Superior temporal gyrus (tissue), 1 donor: ENCODE measurements at regions not wholly inside any gene's neighbourhood (a gene's known extent, or its start where the extent isn't known, plus 50 kb on each side); places are given as distances from the start of the nearest gene placed in this dataset.

ENCODE experiments used
- DNase-seq: peaks from one replicate; pipeline ENCODE4 v3.0.0-alpha.2; 2016; ENCODE audit errors: extremely low spot score

DNA sequence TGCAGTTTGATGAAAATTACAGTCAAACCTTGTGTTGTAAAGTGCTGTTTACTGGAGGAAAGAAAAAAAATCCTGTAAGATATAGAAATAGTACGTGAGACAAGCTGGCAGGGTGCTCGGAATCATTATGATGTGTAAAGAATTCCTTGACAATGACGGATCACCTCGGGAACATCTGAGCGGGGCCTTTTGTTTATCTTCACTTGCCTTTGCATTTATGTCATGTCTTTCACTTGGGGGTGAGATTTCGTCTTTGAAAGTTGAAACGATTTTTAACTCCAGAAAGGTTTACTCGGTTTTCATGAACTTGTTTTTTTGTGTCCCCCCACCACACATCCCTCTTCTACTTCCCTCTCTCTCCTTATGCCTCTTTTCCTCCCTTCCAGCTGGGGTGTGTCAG, 128.3 kb upstream of the VEPH1 start:
- no peak for DNase-seq

DNA sequence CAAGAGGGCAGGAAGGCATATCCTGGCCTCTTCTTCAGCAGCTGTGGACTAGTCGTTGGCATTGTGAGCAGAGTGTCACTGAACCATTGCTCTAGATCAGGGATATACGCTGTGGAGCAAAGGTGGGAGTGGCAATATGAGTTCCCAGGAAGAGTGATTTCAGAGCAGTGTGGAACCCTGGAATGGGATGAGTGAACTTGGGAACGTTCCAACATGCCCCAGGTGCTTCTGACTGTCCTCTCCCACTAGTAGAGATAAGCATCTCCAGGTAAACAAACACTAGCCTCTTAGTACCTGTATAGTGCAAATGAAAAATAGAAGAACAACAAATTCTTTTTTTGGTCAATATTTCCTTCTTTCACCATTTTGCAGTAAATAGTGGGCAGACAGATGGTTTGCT, 123.6 kb upstream of the VEPH1 start:
- no peak for DNase-seq

DNA sequence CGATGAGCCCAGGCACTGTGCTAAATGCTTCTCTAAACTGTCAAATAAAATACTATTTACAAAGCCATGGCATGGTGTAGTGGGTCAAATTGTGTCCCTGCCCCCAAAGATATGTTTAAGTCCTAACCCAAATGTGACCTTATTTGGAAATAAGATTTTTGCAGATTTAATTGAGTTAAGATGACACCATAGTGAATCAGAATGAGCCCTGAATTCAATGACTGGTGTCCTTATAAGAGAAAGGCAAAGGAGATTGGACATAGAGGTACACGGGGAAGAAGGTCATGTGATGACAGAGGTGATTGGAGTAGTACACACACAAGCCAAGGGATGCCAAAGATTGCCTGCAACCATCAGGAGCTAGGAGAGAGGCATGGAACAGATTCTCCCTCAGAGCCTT, 121.6 kb upstream of the VEPH1 start:
- no peak for DNase-seq

DNA sequence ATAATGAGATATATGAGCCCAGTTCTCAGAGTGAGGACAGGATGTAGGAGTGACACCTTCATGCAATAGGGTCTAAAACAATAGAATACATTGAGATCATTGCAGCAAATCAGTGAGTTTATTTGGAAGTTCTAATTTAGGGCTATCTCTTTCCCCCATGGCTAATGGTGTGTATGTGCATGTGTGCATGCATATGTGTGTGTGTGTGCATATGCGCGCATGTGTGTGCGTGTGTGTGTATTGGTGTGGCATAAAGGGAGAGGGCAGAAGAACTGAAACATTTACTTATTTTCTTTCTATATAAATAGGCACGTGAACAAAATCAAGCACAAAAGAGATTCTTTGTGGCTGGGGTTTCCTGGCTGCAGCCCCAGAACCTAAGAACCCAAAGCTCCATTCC, 115.7 kb upstream of the VEPH1 start:
- DNase-seq: no peak

DNA sequence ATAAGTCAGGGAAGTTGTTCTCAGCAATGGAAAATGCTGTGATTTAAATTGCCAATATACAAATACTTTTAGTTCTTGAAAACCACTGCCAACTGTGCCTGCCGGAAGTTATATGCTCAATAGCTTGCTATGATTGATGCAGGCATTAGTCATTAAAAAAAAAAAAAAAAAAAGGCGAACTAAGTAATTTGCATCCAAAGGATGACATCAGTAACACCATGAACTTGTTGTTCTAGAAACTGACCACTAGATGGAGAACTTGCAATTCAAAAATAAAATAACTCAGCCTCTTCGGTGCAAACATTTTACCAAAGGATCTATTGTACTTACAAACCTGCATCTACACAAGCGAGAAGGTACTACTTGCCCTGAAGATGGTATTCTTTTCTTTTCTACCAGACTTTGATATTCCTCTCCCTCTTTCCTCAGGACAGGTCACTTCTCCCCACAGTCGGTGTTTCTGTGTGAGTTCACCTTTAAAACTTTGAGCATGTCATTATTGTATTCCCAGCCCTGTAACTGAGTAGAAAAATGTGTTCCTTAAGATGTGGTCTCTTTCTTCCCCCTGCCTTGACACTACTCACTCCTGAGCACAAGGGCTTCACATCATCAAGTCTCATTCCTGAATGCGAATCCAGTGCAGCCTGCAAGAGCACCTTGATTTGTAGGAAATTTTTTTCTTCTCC, 115.0 kb upstream of the VEPH1 start:
- peak; percentile 88 for DNase-seq

DNA sequence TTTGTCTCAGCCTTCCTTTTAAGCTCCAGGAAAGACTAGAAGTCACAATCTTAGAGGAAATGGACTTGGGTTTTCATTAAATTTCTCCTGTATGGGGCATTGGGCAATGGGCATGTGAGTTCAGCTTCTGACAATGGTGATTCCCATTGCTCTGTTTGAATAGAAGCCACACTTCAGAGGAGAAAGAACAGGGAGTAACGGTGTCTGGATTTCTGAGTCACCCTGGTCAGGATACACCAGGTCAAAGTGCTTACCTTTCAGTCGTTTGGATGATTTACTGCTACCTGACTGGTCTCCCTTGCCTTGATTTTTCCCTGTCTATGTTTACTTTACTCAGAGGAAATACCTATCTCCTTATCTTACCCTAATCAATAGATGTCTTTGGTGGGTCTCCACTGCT, 111.7 kb upstream of the VEPH1 start:
- no peak for DNase-seq

DNA sequence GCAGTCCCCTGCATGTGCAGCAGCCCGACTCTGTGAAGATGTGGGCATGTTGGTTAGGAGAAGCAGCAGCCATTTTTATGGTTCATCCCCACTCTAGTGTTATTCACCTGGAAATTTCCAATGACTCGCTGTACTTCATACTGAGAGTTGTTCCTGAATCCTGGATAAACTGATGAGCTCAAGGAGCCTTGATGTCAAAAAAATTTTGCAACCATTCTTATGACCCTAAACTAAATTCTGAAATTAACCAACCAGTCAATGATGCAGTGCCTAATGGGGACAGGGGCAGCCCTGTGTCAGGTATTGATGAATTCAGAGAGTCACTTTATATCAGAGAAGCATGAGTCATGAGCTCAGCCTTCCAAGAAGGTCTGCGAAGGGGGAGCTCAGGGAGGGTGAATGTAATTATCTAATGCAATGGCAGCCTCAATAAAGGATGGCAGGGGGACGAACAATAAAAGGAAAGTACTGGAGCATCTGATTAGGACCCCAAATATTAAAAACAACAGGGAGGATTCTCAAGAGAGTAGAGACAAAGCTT, 108.4 kb upstream of the VEPH1 start:
- DNase-seq: no peak

DNA sequence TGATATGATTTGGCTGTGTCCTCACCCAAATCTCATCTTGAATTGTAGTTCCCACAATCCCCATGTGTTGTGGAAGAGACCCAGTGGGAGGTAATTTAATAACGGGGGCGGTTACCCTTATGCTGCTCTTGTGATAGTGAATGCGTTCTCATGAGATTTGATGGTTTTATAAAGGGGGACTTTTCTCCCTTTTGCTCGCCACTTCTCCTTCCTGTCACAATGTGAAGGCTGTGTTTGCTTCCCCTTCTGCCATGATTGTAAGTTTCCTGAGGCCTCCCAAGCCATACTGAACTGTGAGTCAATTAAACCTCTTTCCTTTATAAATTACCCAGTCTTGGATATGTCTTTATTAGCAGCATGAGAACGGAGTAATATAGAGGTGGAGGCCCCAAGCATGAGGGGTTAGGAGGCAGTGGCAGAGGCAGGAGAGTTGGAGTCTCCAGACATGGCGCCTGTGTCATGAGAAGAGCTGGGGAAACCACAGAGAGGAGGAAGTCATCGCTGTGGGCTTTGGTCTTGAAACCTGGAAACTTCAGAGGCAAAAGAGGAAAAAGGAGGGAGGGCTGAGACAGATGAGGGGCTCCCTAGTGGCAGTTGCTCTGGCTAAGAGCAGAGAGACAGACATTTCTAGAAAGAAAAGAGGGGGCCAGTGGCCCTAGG, 107.8 kb upstream of the VEPH1 start:
- no peak for DNase-seq

DNA sequence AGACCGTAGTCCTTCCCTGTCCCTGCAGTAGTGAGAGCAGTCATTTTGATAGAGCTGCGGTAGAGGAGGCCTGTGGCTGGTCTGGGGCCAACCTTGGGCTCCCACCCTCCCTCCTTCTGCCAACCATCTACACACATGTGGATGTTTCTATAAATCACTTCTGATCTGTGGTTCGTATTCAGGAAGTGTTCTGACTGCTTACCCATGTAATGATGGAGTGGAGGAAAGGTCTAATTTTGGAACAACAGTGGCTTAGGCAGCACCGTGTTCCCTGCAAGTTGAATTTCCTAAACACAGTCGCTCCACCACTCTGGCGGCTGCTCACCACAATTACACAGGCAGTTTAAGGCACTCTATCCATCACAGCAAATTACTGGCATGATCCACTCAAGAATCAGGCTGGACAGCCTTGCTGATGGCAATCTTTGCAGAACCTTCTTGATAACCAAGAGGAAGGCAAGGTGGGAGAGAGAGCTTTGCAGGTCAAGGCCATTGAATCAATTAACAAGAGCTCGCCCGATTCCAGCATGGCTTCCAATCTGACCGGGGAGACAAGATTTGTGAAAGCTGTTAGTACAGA, 104.7 kb upstream of the VEPH1 start:
- DNase-seq: no peak

DNA sequence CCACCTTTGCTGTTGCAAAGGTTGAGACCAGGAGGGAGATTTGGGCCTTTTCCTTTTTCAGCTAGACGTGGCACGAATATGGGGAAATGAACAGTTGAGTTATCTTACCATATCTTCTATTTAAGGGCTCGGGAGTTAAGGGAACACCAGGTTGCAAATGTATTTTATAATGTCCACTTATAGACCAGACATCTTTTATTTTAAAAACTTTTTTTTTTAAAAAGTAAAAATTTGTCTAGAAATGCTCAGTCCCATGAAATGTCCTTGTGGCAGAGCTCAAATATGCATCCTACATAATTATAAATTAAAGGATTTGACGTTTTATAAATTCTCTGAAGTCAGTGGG, 103.6 kb upstream of the VEPH1 start:
- no peak for DNase-seq

DNA sequence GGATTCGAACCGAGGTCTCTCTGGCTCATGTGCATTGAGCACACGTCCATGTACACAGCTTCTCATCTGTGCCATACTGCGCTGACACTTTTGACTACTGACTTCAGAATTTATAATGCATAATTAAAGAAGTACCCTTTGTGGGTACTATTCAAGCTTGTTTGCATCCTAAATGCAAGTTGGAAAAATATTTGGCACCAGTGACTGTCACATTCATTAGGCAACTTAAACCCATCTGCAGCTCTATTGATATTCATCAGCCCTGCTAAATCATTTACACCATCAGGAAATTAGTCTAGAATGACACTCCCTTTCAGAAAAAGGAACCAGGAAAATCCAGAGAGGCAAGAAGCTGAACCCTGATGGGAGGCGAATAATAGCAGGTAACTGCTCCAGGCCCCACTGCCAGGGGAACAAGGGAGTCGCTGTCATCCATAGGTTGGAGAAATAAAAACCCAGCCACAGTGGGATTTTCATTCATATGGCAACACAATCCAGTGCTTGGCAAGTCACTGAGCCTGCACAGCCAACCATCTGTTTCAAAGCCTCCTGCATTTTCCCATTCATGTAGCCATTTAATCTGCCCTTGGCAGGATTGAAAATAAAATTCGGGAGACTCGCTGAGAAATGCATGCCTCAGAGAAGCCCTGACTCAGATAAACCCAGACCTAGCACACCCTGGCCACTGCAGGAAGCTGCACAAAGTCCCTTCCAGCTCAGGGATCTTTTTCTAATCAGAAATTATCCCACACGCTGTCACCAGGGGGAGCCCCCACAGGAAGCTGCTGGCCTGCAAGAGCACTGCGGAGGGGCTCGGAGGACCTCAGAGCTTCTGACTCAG, 103.0 kb upstream of the VEPH1 start:
- peak; percentile 73 for DNase-seq

DNA sequence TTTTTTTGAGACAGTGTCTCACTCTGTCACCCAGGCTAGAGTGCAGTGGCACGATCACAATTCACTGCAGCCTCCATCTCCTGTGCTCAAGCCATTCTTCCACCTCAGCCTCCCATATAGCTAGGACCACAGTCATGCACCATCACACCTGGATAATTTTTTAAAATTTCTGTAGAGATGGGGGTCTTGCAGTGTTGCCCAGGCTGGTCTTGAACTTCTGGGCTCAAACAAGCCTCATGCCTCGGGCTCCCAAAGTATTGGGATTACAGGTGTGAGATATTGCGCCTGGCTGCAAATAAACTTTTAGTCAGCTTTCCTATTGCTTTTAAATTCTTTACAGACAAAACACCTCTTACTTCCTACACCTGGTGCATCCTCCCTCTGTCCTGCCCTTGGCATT, 102.1 kb upstream of the VEPH1 start:
- no peak for DNase-seq

DNA sequence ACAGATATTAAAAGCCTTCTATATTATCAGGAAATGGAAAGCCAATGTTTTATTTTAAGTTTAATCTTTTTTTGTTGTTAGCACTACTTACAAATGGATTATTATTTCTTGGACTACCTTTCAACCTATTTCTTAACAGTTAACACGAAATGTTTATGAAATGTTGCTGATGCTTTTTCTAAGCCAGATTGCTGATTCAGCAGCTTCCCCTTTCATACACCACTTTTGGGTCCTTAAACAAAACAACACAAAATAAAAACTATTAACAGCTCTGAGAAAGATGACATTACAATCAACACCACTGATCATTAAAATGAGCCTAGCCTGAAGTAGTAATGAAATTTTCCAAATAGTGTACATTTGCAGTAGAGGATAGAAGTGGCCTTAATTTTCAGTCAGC, 99.2 kb upstream of the VEPH1 start:
- no peak for DNase-seq

DNA sequence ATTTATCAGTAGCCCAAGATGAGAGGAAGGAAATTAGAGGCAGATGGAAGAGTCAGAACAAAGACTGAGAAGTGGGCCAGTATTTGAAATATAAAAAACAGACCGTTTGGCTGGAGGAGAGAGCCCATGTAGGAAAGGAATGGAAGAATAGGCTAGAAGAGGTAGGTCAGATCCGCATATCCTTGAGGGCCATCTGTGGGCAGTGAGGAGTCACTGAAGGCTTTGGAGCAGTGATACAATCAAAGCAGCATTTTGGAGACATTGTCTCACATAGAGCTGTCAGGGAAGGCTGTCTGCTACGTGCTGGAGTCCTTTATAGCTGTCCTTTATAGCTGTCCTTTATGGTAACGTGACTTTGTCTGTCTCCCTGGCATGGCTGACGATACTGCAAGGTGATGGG, 92.0 kb upstream of the VEPH1 start:
- DNase-seq: no peak

DNA sequence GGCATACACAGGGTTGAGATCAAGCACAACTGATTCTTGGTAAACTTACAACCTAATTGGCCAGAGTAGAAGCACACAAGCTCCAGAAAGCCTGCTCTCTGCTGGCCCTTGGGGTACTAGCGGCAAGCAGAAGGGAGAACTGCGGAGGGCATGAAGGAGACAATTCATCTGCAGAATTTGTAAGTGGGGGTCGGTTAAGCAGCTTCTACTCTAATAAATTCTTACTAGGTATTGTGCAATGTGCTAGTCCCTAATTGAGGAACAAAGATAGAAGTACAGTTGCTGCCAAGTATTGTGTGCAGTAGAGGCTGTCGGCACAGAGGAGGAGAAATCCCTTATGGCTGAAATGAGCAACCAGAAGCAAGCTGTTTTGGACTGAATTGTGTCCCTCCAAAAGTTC, 91.2 kb upstream of the VEPH1 start:
- no peak for DNase-seq

DNA sequence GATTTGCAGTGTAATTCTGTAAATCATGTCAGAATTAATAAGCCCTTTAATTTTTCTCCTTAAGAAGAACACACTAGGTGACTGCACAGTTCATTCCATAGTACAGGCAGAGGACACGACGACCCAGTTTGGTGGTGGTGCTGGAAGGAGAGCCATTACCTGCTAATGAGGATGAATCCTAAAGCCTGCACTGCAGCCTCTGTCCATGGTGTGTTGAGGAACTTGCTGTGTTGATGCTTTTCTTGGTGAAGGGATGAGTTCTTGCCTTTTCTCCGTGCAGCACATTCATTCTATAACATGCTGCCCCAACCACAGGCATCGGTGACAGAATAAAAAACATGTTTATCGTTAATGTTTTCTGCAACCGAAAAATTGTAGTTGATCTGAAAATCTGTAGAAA, 89.6 kb upstream of the VEPH1 start:
- no peak for DNase-seq

DNA sequence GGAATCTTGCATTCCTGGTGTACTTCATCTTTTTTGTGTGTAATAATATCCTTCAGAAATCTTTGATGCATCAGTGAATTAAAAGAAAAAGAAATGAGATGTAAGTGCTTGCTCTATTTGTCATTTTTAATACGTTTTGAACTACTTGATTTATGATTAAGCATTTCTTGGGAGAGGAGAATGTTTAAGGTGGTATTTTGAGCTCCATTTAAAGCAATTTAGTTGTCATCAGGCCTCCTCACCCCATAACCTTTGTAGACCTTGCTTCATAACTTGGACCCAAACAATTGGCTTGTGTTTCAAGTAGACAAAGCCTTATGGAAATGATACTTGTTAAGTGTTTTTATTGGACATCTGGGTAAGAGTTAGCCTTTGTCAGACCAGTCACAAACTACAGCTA, 87.1 kb upstream of the VEPH1 start:
- DNase-seq: no peak

DNA sequence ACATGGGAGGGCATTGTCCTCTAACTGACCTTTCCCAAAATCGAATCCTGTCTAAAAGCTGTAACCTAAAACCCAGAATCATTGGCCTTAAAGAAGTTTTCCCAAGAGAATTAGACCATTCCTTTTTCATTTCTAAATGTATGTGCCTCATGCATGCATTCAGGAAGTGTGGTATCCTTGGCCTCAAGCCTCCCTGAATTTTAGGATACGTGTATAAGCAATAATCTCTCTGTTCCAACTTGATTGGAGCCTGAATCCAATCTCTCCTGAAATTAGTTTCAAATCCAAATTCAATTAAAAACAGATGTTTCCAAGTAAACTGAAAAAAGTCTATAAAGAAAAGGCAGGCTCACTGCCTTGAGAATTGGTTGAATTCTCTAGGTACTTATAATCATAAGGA, 86.0 kb upstream of the VEPH1 start:
- DNase-seq: no peak

DNA sequence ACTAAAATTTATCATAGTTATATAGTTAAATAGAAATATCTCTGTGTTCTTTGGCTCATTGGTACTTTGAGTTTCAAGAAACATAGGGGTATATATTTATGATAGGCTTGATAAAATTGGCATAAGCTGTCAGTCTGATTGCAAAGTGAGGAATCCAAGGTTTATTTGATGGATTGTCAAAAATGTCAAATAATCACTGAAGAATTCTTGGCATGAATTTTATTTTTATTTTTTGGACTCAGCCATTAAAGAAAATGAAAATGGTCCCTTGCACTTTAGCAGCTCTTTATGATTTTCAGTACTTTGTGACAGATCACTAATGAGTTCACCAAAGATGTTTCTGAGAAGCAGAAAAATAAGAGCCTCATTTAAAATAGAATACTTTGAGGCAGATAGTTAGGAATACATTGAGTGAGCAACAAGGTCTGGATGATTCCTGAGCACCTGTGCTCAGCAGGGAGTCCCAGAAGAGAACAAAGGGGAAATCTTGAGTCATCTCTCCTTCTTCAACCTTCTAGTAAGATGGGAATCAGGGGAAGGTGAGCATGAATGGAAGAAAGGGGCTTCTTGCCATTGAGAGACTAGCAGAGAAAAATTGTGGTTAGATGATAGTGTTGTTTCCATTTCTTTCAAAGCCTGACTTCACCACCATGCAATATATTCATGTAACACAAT, 85.3 kb upstream of the VEPH1 start:
- no peak for DNase-seq

DNA sequence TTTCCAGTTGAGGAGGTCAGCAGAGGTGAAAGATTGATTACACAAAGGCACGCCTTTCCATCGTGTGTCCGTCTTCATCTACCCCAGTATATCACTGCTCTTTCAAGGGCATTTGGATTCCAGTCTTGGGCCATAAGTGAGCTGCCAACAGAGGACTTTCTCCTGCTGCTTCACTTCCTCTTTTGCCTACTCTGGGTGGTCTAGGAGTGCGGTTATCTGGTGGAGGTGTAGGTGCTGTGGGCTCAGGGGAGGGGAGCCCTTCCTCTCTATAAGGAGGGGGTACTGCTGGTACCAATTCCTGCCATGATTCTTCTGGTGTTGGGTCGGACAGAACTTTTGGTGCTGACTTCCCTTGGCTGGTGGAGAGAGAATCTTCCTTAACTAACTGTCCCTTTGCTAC, 83.1 kb upstream of the VEPH1 start:
- no peak for DNase-seq

DNA sequence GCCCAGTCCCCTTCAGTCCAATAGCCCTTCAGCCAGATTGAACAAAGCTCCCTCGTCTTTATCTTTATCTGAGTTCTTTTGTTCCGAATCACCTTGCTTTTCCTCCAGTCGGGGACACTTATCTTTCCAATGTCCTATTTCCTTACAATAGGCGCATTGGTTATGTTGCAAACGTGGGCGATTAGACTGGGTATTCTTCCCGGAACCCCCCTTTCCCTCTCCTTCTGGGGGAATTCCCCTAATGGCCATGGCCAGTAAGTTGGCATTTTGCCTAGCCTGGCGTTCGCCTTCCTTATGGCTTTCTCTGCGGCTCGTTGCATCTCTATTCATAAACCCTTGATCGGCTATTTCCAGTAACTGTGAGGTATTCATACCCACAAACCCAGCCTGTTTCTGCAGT, 82.2 kb upstream of the VEPH1 start:
- no peak for DNase-seq

DNA sequence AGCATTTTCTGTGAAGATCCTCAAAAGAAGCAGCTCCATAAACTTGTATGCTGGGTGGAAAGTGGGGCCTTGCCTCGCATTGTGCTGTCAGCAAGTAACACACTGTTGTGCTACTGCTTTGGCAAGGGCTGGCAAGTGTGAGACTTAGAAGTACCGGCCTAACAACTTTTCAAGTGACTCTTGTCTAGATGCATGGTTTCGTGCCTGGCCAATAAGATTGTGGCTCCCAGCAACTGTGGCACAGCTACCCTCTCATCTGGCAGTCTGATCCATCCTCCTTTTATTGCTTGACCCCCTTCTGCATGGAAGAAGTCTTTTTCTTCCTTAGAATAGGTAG, 79.4 kb upstream of the VEPH1 start:
- DNase-seq: no peak
